Thoracic aorta (tissue), 2 donors: ENCODE measurements at regions not wholly inside any gene's neighbourhood (a gene's known extent, or its start where the extent isn't known, plus 50 kb on each side); places are given as distances from the start of the nearest gene placed in this dataset.

Source experiments
- ATAC-seq: fragments of 150-250 bp; one replicate; pipeline ENCODE4 v1.8.0; 2017; ENCODE audit warnings: low read depth; ENCODE audit not compliant: insufficient number of reproducible peaks, low FRiP score
- DNase-seq: peaks from one replicate; pipeline ENCODE4 v3.0.0-alpha.2; 2020; ENCODE audit warnings: low spot score
- H3K27ac ChIP-seq, 2 donors: fragments of 200-600 bp; sonication (generic); 1 replicate in 1 of 2; 2 replicates in 1 of 2; pipeline ENCODE4 v1.5.1; 2016; ENCODE audit warnings: mild to moderate bottlenecking in 2 of 2, moderate library complexity in 2 of 2
- H3K27me3 ChIP-seq: fragments of 200-600 bp; sonication (generic); replicated peaks from 2 replicates; pipeline ENCODE4 v1.6.0; 2016; ENCODE audit warnings: mild to moderate bottlenecking; ENCODE audit not compliant: insufficient read depth
- H3K36me3 ChIP-seq: fragments of 200-600 bp; sonication (generic); one replicate; pipeline ENCODE4 v1.5.1; 2016
- H3K4me1 ChIP-seq, 2 donors: fragments of 200-600 bp; sonication (generic); 1 replicate in 1 of 2; 2 replicates in 1 of 2; pipeline versions ENCODE4 v1.5.1 to v1.6.0; 2016; ENCODE audit warnings: low read depth in 2 of 2, mild to moderate bottlenecking in 1 of 2; ENCODE audit not compliant: control insufficient read depth in 1 of 2
- H3K4me3 ChIP-seq: fragments of 200-600 bp; sonication (generic); 2 replicates; pipeline ENCODE4 v1.5.1; 2016; ENCODE audit warnings: mild to moderate bottlenecking
- H3K9me3 ChIP-seq: fragments of 200-600 bp; sonication (generic); 2 replicates; pipeline ENCODE4 v1.5.1; 2016
- CTCF ChIP-seq: fragments of 200-600 bp; sonication (generic); IDR thresholded peaks from one replicate; pipeline ENCODE4 v1.5.1; 2019; ENCODE audit warnings: antibody characterized with exemption

GRCh38 chr5:68368311-68369022 is 152.9 kb downstream of the PIK3R1 start:
- Histone ChIP-seq H3K4me1 (peaks cover 0 to 7% of the 10 kb centered on the region in 2 donors), H3K9me3 (no peaks in the 10 kb centered on the region), H3K36me3 (no peaks in the 10 kb centered on the region), H3K4me3 (no peak overlapping the region), H3K27ac (no peak overlapping the region), H3K27me3 (no peaks in the 10 kb centered on the region)
- DNase-seq, result no peak
- ATAC-seq, result no peak
- no peak for TF ChIP-seq CTCF

DNA sequence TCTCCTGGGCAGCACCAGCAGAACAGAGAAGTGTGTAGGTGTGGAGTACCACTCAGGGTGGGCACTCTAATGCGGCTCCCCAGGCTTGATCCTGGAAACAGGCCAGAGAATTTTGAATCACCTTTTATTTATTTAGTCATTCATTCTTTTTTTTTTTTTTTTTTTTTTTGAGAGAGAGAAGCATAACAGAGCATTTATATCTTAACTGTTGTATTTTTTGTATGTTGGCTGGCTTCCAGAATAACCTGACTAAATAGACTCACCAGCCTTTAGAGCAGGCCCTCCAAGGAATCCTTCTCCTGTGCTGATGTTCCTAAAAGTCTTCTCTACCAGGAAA is 153.4 kb downstream of the PIK3R1 start:
- no peak for ATAC-seq
- Histone ChIP-seq H3K4me3 (no peak overlapping the region), H3K4me1 (peaks cover 0 to 7% of the 10 kb centered on the region in 2 donors), H3K27me3 (no peaks in the 10 kb centered on the region), H3K36me3 (no peaks in the 10 kb centered on the region), H3K9me3 (no peaks in the 10 kb centered on the region), H3K27ac (no peak overlapping the region)
- no peak for TF ChIP-seq CTCF
- no peak for DNase-seq

GRCh38 chr5:68369457-68370125 is 154.0 kb downstream of the PIK3R1 start:
- Histone ChIP-seq H3K27ac (no peak overlapping the region), H3K4me1 (peaks cover 1 to 13% of the 10 kb centered on the region in 2 donors), H3K36me3 (no peaks in the 10 kb centered on the region), H3K9me3 (no peaks in the 10 kb centered on the region), H3K27me3 (no peaks in the 10 kb centered on the region), H3K4me3 (no peak overlapping the region)
- ATAC-seq (no peak), DNase-seq (no peak)
- TF ChIP-seq CTCF, result no peak

DNA sequence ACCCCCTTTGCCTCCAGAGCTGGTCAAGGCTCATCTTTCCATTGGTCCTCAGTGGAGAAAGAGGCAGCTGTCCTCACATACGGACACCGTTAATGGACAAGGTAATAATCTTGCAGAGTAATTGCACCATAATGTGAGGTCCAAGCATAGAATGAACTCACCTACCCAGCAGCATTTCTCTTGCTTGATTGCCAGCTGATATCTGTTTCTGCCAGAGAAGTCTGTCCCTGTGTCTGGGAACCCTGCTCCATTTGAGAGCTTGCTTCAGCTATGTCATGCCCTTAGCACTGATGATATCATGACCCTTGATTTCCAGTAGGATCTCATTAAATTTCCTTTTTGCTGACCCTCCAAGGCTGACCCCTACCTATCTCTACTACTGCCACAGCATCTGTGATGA is 154.6 kb downstream of the PIK3R1 start:
- Histone ChIP-seq H3K36me3 (no peaks in the 10 kb centered on the region), H3K27ac (no peak overlapping the region), H3K4me3 (no peak overlapping the region), H3K4me1 (peaks cover 3 to 18% of the 10 kb centered on the region in 2 donors), H3K9me3 (no peaks in the 10 kb centered on the region), H3K27me3 (no peaks in the 10 kb centered on the region)
- DNase-seq, result no peak
- no peak for TF ChIP-seq CTCF
- ATAC-seq, result no peak

- H3K27me3 ChIP-seq, result no peaks in the 10 kb centered on the region
- H3K4me3 ChIP-seq, result no peak overlapping the region
- H3K27ac ChIP-seq, result no peak overlapping the region
- ATAC-seq (no peak), DNase-seq (no peak)
- H3K9me3 ChIP-seq, result no peaks in the 10 kb centered on the region
- peaks cover 9 to 27% of the 10 kb centered on the region in 2 donors for H3K4me1 ChIP-seq
- H3K36me3 ChIP-seq, result no peaks in the 10 kb centered on the region
- TF ChIP-seq CTCF, result no peak
These were observed 156.1 kb downstream of the PIK3R1 start for GRCh38 chr5:68371607-68372006.
